KMS-11 (cell line): ENCODE measurements at regions not wholly inside any gene's neighbourhood (a gene's known extent, or its start where the extent isn't known, plus 50 kb on each side); places are given as distances from the start of the nearest gene placed in this dataset.

Experiments
- H2AFZ ChIP-seq: fragments of 200-600 bp; sonication (generic); 2 replicates; pipeline ENCODE4 v1.6.1; 2016; ENCODE audit warnings: antibody characterized with exemption, mixed run types, low read depth
- H3K27ac ChIP-seq: fragments of 200-600 bp; sonication (generic); 2 replicates; pipeline ENCODE4 v1.6.1; 2016; ENCODE audit warnings: mild to moderate bottlenecking, mixed run types
- H3K27me3 ChIP-seq: fragments of 200-600 bp; sonication (generic); 2 replicates; pipeline ENCODE4 v1.6.1; 2017; ENCODE audit warnings: mild to moderate bottlenecking, low read depth, mixed run types, moderate library complexity; ENCODE audit not compliant: insufficient read depth
- H3K36me3 ChIP-seq: fragments of 200-600 bp; sonication (generic); 2 replicates; pipeline ENCODE4 v1.6.1; 2017; ENCODE audit warnings: mild to moderate bottlenecking, mixed run types; ENCODE audit not compliant: insufficient read depth
- H3K4me1 ChIP-seq: fragments of 200-600 bp; sonication (generic); 2 replicates; pipeline ENCODE4 v1.6.1; 2016; ENCODE audit warnings: mild to moderate bottlenecking, low read depth, mixed run types; ENCODE audit not compliant: poor library complexity, severe bottlenecking
- H3K4me2 ChIP-seq: fragments of 200-600 bp; sonication (generic); 2 replicates; pipeline ENCODE4 v1.7.0; 2016; ENCODE audit warnings: mild to moderate bottlenecking, mixed run types
- H3K4me3 ChIP-seq: fragments of 200-600 bp; sonication (generic); IDR thresholded peaks from 2 replicates; pipeline ENCODE4 v1.6.1; 2017; ENCODE audit warnings: low read depth, low read length, mixed read lengths; ENCODE audit not compliant: insufficient read depth
- H3K79me2 ChIP-seq: fragments of 200-600 bp; sonication (generic); 2 replicates; pipeline ENCODE4 v1.6.1; 2016; ENCODE audit warnings: low read depth, mixed run types; ENCODE audit not compliant: insufficient read depth
- H3K9ac ChIP-seq: fragments of 200-600 bp; sonication (generic); 2 replicates; pipeline ENCODE4 v1.6.1; 2016; ENCODE audit warnings: mild to moderate bottlenecking, mixed run types
- H4K20me1 ChIP-seq: fragments of 200-600 bp; sonication (generic); 2 replicates; pipeline ENCODE4 v1.6.1; 2016; ENCODE audit warnings: mild to moderate bottlenecking, mixed run types; ENCODE audit not compliant: insufficient read depth
- CTCF ChIP-seq: fragments of 200-600 bp; sonication (generic); conservative IDR thresholded peaks from 2 replicates; pipeline ENCODE4 v1.6.1; 2017; ENCODE audit warnings: low read depth, mild to moderate bottlenecking, antibody characterized with exemption, low read length, moderate library complexity, mixed read lengths

- no peaks in the 10 kb centered on the region for H3K4me1 ChIP-seq
- H3K9ac ChIP-seq = no peak overlapping the region
- H2AFZ ChIP-seq = no peak overlapping the region
- no peaks in the 10 kb centered on the region for H3K79me2 ChIP-seq
- H3K4me3 ChIP-seq = no peak overlapping the region
- H3K27me3 ChIP-seq = no peaks in the 10 kb centered on the region
- no peaks in the 10 kb centered on the region for H3K36me3 ChIP-seq
- no peak overlapping the region for H3K4me2 ChIP-seq
- no peak for TF ChIP-seq CTCF
- H3K27ac ChIP-seq = no peak overlapping the region
- no peaks in the 10 kb centered on the region for H4K20me1 ChIP-seq
These were observed 183.1 kb upstream of the SH3BP4 start for GRCh38 chr2:234768608-234769196.

GRCh38 chr2:234765279-234765678, 186.5 kb upstream of the SH3BP4 start:
- no peak overlapping the region for H2AFZ ChIP-seq
- H3K79me2 ChIP-seq = no peaks in the 10 kb centered on the region
- H3K4me2 ChIP-seq = no peak overlapping the region
- no peak overlapping the region for H3K9ac ChIP-seq
- no peak overlapping the region for H3K27ac ChIP-seq
- no peak overlapping the region for H3K4me3 ChIP-seq
- no peaks in the 10 kb centered on the region for H3K36me3 ChIP-seq
- no peak for TF ChIP-seq CTCF
- H3K4me1 ChIP-seq = no peaks in the 10 kb centered on the region
- no peaks in the 10 kb centered on the region for H3K27me3 ChIP-seq
- no peaks in the 10 kb centered on the region for H4K20me1 ChIP-seq

- H2AFZ ChIP-seq = no peak overlapping the region
- no peak overlapping the region for H3K9ac ChIP-seq
- no peak overlapping the region for H3K27ac ChIP-seq
- H3K36me3 ChIP-seq = no peaks in the 10 kb centered on the region
- no peak overlapping the region for H3K4me2 ChIP-seq
- no peaks in the 10 kb centered on the region for H3K79me2 ChIP-seq
- no peak for TF ChIP-seq CTCF
- no peak overlapping the region for H3K4me3 ChIP-seq
- no peaks in the 10 kb centered on the region for H3K4me1 ChIP-seq
- no peaks in the 10 kb centered on the region for H4K20me1 ChIP-seq
- H3K27me3 ChIP-seq = no peaks in the 10 kb centered on the region
These were observed 187.4 kb upstream of the SH3BP4 start for GRCh38 chr2:234764372-234764771.

GRCh38 chr2:234763002-234763873, 188.6 kb upstream of the SH3BP4 start:
- Histone ChIP-seq H3K4me3 (no peak overlapping the region), H3K79me2 (no peaks in the 10 kb centered on the region), H3K27ac (no peak overlapping the region), H4K20me1 (no peaks in the 10 kb centered on the region), H2AFZ (no peak overlapping the region), H3K36me3 (no peaks in the 10 kb centered on the region), H3K4me2 (no peak overlapping the region), H3K9ac (no peak overlapping the region), H3K27me3 (no peaks in the 10 kb centered on the region), H3K4me1 (no peaks in the 10 kb centered on the region)
- TF ChIP-seq CTCF = no peak
